G401.6 (cell line): ENCODE measurements at regions not wholly inside any gene's neighbourhood (a gene's known extent, or its start where the extent isn't known, plus 50 kb on each side); places are given as distances from the start of the nearest gene placed in this dataset.
"Not testable (repeated sequence)": the region's sequence is repeated elsewhere in the genome, so short reads cannot be mapped to it uniquely, and the experiment has no call there.

Experiments
- FAIRE-seq: peaks from 2 replicates; lab custom pipeline; 2012; peaks lifted over from hg19 to GRCh38; lab: Jason Lieb, UNC

- FAIRE-seq, result no peak
These were observed 167.6 kb upstream of the MAFB start for GRCh38 chr20:40856653-40857052.

- no peak for FAIRE-seq
These were observed 168.1 kb upstream of the TOP1 start for GRCh38 chr20:40860487-40860902.

GRCh38 chr20:40861427-40862008 lies 167.1 kb upstream of the TOP1 start:
- no peak for FAIRE-seq

GRCh38 chr20:40863355-40863919 lies 165.2 kb upstream of the TOP1 start:
- no peak for FAIRE-seq

- no peak for FAIRE-seq
These were observed 164.2 kb upstream of the TOP1 start for GRCh38 chr20:40864470-40864869.

- no peak for FAIRE-seq
These were observed 163.5 kb upstream of the TOP1 start for GRCh38 chr20:40865095-40865494.

GRCh38 chr20:40866056-40866455 lies 162.6 kb upstream of the TOP1 start:
- no peak for FAIRE-seq

GRCh38 chr20:40868551-40869217 lies 159.9 kb upstream of the TOP1 start:
- no peak for FAIRE-seq

- FAIRE-seq, result no peak
These were observed 159.1 kb upstream of the TOP1 start for GRCh38 chr20:40869218-40870147.

- no peak for FAIRE-seq
These were observed 153.2 kb upstream of the TOP1 start for GRCh38 chr20:40875116-40876085.

- not testable (repeated sequence) for FAIRE-seq
These were observed 150.5 kb upstream of the TOP1 start for GRCh38 chr20:40878099-40878498.

GRCh38 chr20:40880063-40880728 lies 148.4 kb upstream of the TOP1 start:
- no peak for FAIRE-seq

- no peak for FAIRE-seq
These were observed 147.9 kb upstream of the TOP1 start for GRCh38 chr20:40880729-40881109.

- FAIRE-seq, result no peak
These were observed 146.5 kb upstream of the TOP1 start for GRCh38 chr20:40882152-40882551.

- no peak for FAIRE-seq
These were observed 145.5 kb upstream of the TOP1 start for GRCh38 chr20:40883097-40883496.

GRCh38 chr20:40887105-40887504 lies 141.5 kb upstream of the TOP1 start:
- FAIRE-seq, result no peak

GRCh38 chr20:40889266-40889665 lies 139.4 kb upstream of the TOP1 start:
- FAIRE-seq, result not testable (repeated sequence)

- FAIRE-seq, result no peak
These were observed 138.4 kb upstream of the TOP1 start for GRCh38 chr20:40890181-40890580.

GRCh38 chr20:40890635-40891034 lies 138.0 kb upstream of the TOP1 start:
- FAIRE-seq, result no peak

GRCh38 chr20:40891351-40891750 lies 137.3 kb upstream of the TOP1 start:
- no peak for FAIRE-seq

- FAIRE-seq, result no peak
These were observed 136.0 kb upstream of the TOP1 start for GRCh38 chr20:40892642-40893041.
